NCI-H446 (cell line): ENCODE measurements at regions not wholly inside any gene's neighbourhood (a gene's known extent, or its start where the extent isn't known, plus 50 kb on each side); places are given as distances from the start of the nearest gene placed in this dataset.

Source experiments
- DNase-seq, 2 experiments: peaks; one replicate each; lab custom pipeline; 2025; lab: John Stamatoyannopoulos, UW

GRCh38 chr2:191610756-191611155, 67.2 kb upstream of the NABP1 start:
- no peak for DNase-seq

GRCh38 chr2:191611614-191612013, 66.3 kb upstream of the NABP1 start:
- DNase-seq = no peak

- DNase-seq = no peak
These were observed 65.4 kb upstream of the NABP1 start for GRCh38 chr2:191612496-191612895.

- DNase-seq = no peak
These were observed 63.2 kb upstream of the NABP1 start for GRCh38 chr2:191614759-191615158.

- DNase-seq = no peak
These were observed 62.3 kb upstream of the NABP1 start for GRCh38 chr2:191615596-191615995.

- no peak for DNase-seq
These were observed 60.4 kb upstream of the NABP1 start for GRCh38 chr2:191617575-191617974.

GRCh38 chr2:191618046-191618780, 59.7 kb upstream of the NABP1 start:
- peak in 1 of 2 experiments; percentile 4 for DNase-seq

- no peak for DNase-seq
These were observed 59.1 kb upstream of the NABP1 start for GRCh38 chr2:191618786-191619185.

GRCh38 chr2:191620144-191620543, 57.8 kb upstream of the NABP1 start:
- no peak for DNase-seq

- DNase-seq = no peak
These were observed 55.3 kb upstream of the NABP1 start for GRCh38 chr2:191622374-191623320.

- DNase-seq = no peak
These were observed 52.9 kb upstream of the NABP1 start for GRCh38 chr2:191625016-191625415.

- DNase-seq = no peak
These were observed 52.5 kb upstream of the NABP1 start for GRCh38 chr2:191625446-191625845.

- no peak for DNase-seq
These were observed 51.3 kb upstream of the NABP1 start for GRCh38 chr2:191626497-191627151.

GRCh38 chr2:191627518-191627917, 50.4 kb upstream of the NABP1 start:
- DNase-seq = peak in 1 of 2 experiments; percentile 27
